ENCODE measurements at regions not wholly inside any gene's neighbourhood (a gene's known extent, or its start where the extent isn't known, plus 50 kb on each side); places are given as distances from the start of the nearest gene placed in this dataset.

- Histone ChIP-seq H4K20me1 (ENCODE audit: insufficient read depth) (no peaks in the 10 kb centered on the region), H2AFZ (ENCODE audit: low read depth) (peak overlapping the region; percentile 75), H3K9me2 (no peaks in the 10 kb centered on the region), H3K27me3 (ENCODE audit: insufficient read depth) (no peaks in the 10 kb centered on the region), H3K36me3 (replicated peaks in 1 of 2; ENCODE audit: control insufficient read depth in 1 of 2, insufficient read depth in 2 of 2, low read length in 1 of 2) (no peaks in the 10 kb centered on the region), H3K4me2 (0 out of 2 replicates have a peak overlapping the region, but pooled peaks have one; percentile 2), H3F3A (replicated peaks; ENCODE audit: insufficient read depth) (peaks cover 4% of the 10 kb centered on the region), H3K79me2 (ENCODE audit: insufficient read depth) (no peaks in the 10 kb centered on the region), H3K4me1 (ENCODE audit: control insufficient read depth in 1 of 2, insufficient read depth in 2 of 2, low read depth in 1 of 2, low read length in 1 of 2) (peaks cover 0 to 31% of the 10 kb centered on the region in 2 experiments; a peak in 2 of 4 replicates), H3K9me3 (no peaks in the 10 kb centered on the region), H3K9ac (no peak overlapping the region; the same call in 1 of the 2 replicates), H3K27ac (ENCODE audit: low read depth in 2 of 2, low read length in 1 of 2) (peak overlapping the region in 1 of 2 experiments; percentile 47; a peak in 3 of 4 replicates), H3K4me3 (ENCODE audit: low read depth in 2 of 2, low read length in 1 of 2) (no peak overlapping the region)
- TF ChIP-seq TCF12 (IDR thresholded peaks at IDR 0.05) (peak; percentile 41; the same call in 1 of the 2 replicates), RAD21 (IDR thresholded peaks at IDR 0.05; ENCODE audit: low read length) (no peak), TEAD4 (IDR thresholded peaks at IDR 0.05; ENCODE audit: borderline replicate concordance, insufficient read depth) (0 out of 2 replicates have a peak, but pooled peaks have one; percentile 17), FOSL2 (IDR thresholded peaks at IDR 0.05; ENCODE audit: borderline replicate concordance, low read depth) (peak; percentile 57; the same call in 1 of the 2 replicates), NFIC (IDR thresholded peaks at IDR 0.05; ENCODE audit: borderline replicate concordance) (no peak), MAX (IDR thresholded peaks at IDR 0.05; ENCODE audit: low read depth) (peak; percentile 82), JUND (IDR thresholded peaks at IDR 0.05) (peak; percentile 44), USF2 (IDR thresholded peaks at IDR 0.05; ENCODE audit: borderline replicate concordance, low read depth, low read length) (no peak), RCOR1 (IDR thresholded peaks at IDR 0.05; ENCODE audit: low read length) (no peak), RFX5 (IDR thresholded peaks at IDR 0.05; ENCODE audit: low read length) (no peak)
- WGBS (ENCODE audit: low lambda C conversion rate), result 47% methylated on average over 22 of the region's 27 CpGs
- ChIA-PET CTCF (no interaction called here), POLR2A (no interaction called here)
- no peak for DNase-seq
Observed at GRCh38 chr5:68433923-68434879, 218.6 kb downstream of the PIK3R1 start.

- no peaks in the 10 kb centered on the region for H3K9me3 ChIP-seq
- no peaks in the 10 kb centered on the region for H4K20me1 ChIP-seq (ENCODE audit: insufficient read depth)
- H3K9ac ChIP-seq, result no peak overlapping the region
- H3K36me3 ChIP-seq (replicated peaks in 1 of 2; ENCODE audit: control insufficient read depth in 1 of 2, insufficient read depth in 2 of 2, low read length in 1 of 2), result no peaks in the 10 kb centered on the region
- H3K27me3 ChIP-seq (ENCODE audit: insufficient read depth), result no peaks in the 10 kb centered on the region
- peaks cover 4% of the 10 kb centered on the region for H3F3A ChIP-seq (replicated peaks; ENCODE audit: insufficient read depth)
- CTCF ChIA-PET, result no interaction called here
- no peak overlapping the region for H2AFZ ChIP-seq (ENCODE audit: low read depth)
- WGBS (ENCODE audit: low lambda C conversion rate), result 83% methylated on average over 1 of the region's 1 CpG
- H3K4me1 ChIP-seq (ENCODE audit: control insufficient read depth in 1 of 2, insufficient read depth in 2 of 2, low read depth in 1 of 2, low read length in 1 of 2), result peaks cover 0 to 31% of the 10 kb centered on the region in 2 experiments; a peak in 2 of 4 replicates
- TF ChIP-seq NFIC (IDR thresholded peaks at IDR 0.05; ENCODE audit: borderline replicate concordance) (no peak), RXRA (IDR thresholded peaks at IDR 0.05; ENCODE audit: borderline replicate concordance, low read depth) (no peak), POLR2AphosphoS5 (IDR thresholded peaks at IDR 0.05; ENCODE audit: low read depth, low read length) (no peak), SMC3 (IDR thresholded peaks at IDR 0.05; ENCODE audit: low read depth, low read length) (no peak), FOSL2 (IDR thresholded peaks at IDR 0.05; ENCODE audit: borderline replicate concordance, low read depth) (no peak), JUND (IDR thresholded peaks at IDR 0.05) (no peak), IRF3 (IDR thresholded peaks at IDR 0.05; ENCODE audit: low read depth, low read length) (no peak), YY1 (IDR thresholded peaks at IDR 0.05; ENCODE audit: low read depth) (no peak), GATA2 (CRISPR knock-in tag; IDR thresholded peaks at IDR 0.05) (no peak), RAD21 (IDR thresholded peaks at IDR 0.05; ENCODE audit: low read length) (no peak), GABPA (IDR thresholded peaks at IDR 0.05; ENCODE audit: low read depth) (no peak), CHD2 (IDR thresholded peaks at IDR 0.05; ENCODE audit: low read length, partially characterized antibody) (no peak), TCF12 (IDR thresholded peaks at IDR 0.05) (no peak), PBX3 (IDR thresholded peaks at IDR 0.05) (no peak), ELF1 (IDR thresholded peaks at IDR 0.05) (no peak), FOXJ3 (CRISPR knock-in tag; IDR thresholded peaks at IDR 0.05) (no peak), EP300 (IDR thresholded peaks at IDR 0.05; ENCODE audit: borderline replicate concordance in 1 of 2, low read depth in 1 of 2, low read length in 1 of 2) (no peak), MEF2A (IDR thresholded peaks at IDR 0.05; ENCODE audit: borderline replicate concordance, low read depth) (no peak), TEAD4 (IDR thresholded peaks at IDR 0.05; ENCODE audit: borderline replicate concordance, insufficient read depth) (no peak), EZH2phosphoT487 (IDR thresholded peaks at IDR 0.05; ENCODE audit: borderline replicate concordance, low read depth) (no peak)
- H3K4me3 ChIP-seq (ENCODE audit: low read depth in 2 of 2, low read length in 1 of 2), result no peak overlapping the region
- H3K4me2 ChIP-seq, result no peak overlapping the region
- no peaks in the 10 kb centered on the region for H3K79me2 ChIP-seq (ENCODE audit: insufficient read depth)
- DNase-seq, result no peak
- POLR2A ChIA-PET, result no interaction called here
- no peak overlapping the region for H3K27ac ChIP-seq (ENCODE audit: low read depth in 2 of 2, low read length in 1 of 2)
- H3K9me2 ChIP-seq, result no peaks in the 10 kb centered on the region
Observed at GRCh38 chr5:68435611-68436010, 220.1 kb downstream of the PIK3R1 start.
